SK-N-SH (cell line): ENCODE measurements at regions not wholly inside any gene's neighbourhood (a gene's known extent, or its start where the extent isn't known, plus 50 kb on each side); places are given as distances from the start of the nearest gene placed in this dataset.

Source experiments
- CTCF ChIA-PET: fragments of 300-600, 350-600 bp; formaldehyde crosslinking; extraction: SDS; loops from one replicate; lab custom pipeline; 2021; lab: Yijun Ruan, JAX
- POLR2A ChIA-PET: fragments of 350-600 bp; sonication (Branson Sonifier 250); formaldehyde crosslinking; extraction: SDS; loops from one replicate; lab custom pipeline; 2020; ENCODE audit warnings: antibody characterized with exemption, inconsistent platforms; lab: Yijun Ruan, JAX
- DNase-seq: peaks from one replicate; pipeline ENCODE4 v3.0.0; 2012
- H2AFZ ChIP-seq: fragments of 200-600 bp; sonication (generic); 2 replicates; pipeline ENCODE4 v1.8.1; 2016; ENCODE audit warnings: antibody characterized with exemption, mild to moderate bottlenecking, low read depth
- H3F3A ChIP-seq: fragments of 200-600 bp; sonication (generic); replicated peaks from 2 replicates; pipeline ENCODE3; 2016; ENCODE audit warnings: antibody characterized with exemption, mild to moderate bottlenecking; ENCODE audit not compliant: insufficient read depth
- H3K27ac ChIP-seq, 2 experiments: fragments of 200-500 bp in 1 of 2; fragments of 200-600 bp in 1 of 2; sonication (Bioruptor generic) in 1 of 2; sonication (generic), shearing (Covaris generic) in 1 of 2; 2 replicates each; pipeline versions ENCODE4 v1.5.1 to v1.6.1; 2014 to 2016; ENCODE audit warnings: low read depth in 2 of 2, inconsistent platforms in 1 of 2, low read length in 1 of 2, mild to moderate bottlenecking in 1 of 2, mixed read lengths in 1 of 2
- H3K27me3 ChIP-seq: fragments of 200-600 bp; sonication (generic), shearing (Covaris generic); 2 replicates; pipeline ENCODE4 v1.6.1; 2016; ENCODE audit warnings: mixed run types; ENCODE audit not compliant: insufficient read depth
- H3K36me3 ChIP-seq, 2 experiments: fragments of 200-500 bp in 1 of 2; fragments of 200-600 bp in 1 of 2; sonication (Bioruptor generic) in 1 of 2; sonication (generic) in 1 of 2; replicated peaks in 1 of 2; 2 replicates each; pipeline versions ENCODE3 to v1.5.1; 2014 to 2016; ENCODE audit warnings: low read length in 1 of 2, mild to moderate bottlenecking in 1 of 2; ENCODE audit not compliant: insufficient read depth in 2 of 2, control insufficient read depth in 1 of 2
- H3K4me1 ChIP-seq, 2 experiments: fragments of 200-500 bp in 1 of 2; fragments of 200-600 bp in 1 of 2; sonication (Bioruptor generic) in 1 of 2; sonication (generic), shearing (Covaris generic) in 1 of 2; 2 replicates each; pipeline versions ENCODE4 v1.5.1 to v1.6.1; 2014 to 2016; ENCODE audit warnings: low read depth in 1 of 2, low read length in 1 of 2, mixed run types in 1 of 2; ENCODE audit not compliant: insufficient read depth in 2 of 2, control insufficient read depth in 1 of 2
- H3K4me2 ChIP-seq: fragments of 200-600 bp; sonication (generic), shearing (Covaris generic); 2 replicates; pipeline ENCODE4 v1.6.1; 2017; ENCODE audit warnings: mixed run types
- H3K4me3 ChIP-seq, 2 experiments: fragments of 200-500 bp in 1 of 2; fragments of 200-600 bp in 1 of 2; sonication (Bioruptor generic) in 1 of 2; sonication (generic), shearing (Covaris generic) in 1 of 2; 2 replicates each; pipeline versions ENCODE4 v1.5.1 to v1.8.1; 2014 to 2016; ENCODE audit warnings: low read depth in 2 of 2, inconsistent platforms in 1 of 2, low read length in 1 of 2, mild to moderate bottlenecking in 1 of 2, mixed read lengths in 1 of 2, moderate library complexity in 1 of 2
- H3K79me2 ChIP-seq: fragments of 200-600 bp; sonication (generic); 2 replicates; pipeline ENCODE4 v1.8.1; 2017; ENCODE audit warnings: mild to moderate bottlenecking; ENCODE audit not compliant: insufficient read depth
- H3K9ac ChIP-seq: fragments of 200-600 bp; sonication (generic); 2 replicates; pipeline ENCODE4 v1.6.1; 2017; ENCODE audit warnings: mixed run types
- H3K9me2 ChIP-seq: fragments of 200-600 bp; sonication (generic); 2 replicates; pipeline ENCODE4 v1.6.1; 2017; ENCODE audit warnings: mixed run types
- H3K9me3 ChIP-seq: fragments of 200-600 bp; sonication (generic); 2 replicates; pipeline ENCODE4 v1.6.1; 2017; ENCODE audit warnings: mixed run types, mild to moderate bottlenecking, moderate library complexity
- H4K20me1 ChIP-seq: fragments of 200-600 bp; sonication (generic); 2 replicates; pipeline ENCODE4 v1.6.1; 2017; ENCODE audit warnings: mild to moderate bottlenecking, mixed run types; ENCODE audit not compliant: insufficient read depth
- EZH2phosphoT487 ChIP-seq: fragments of 200-600 bp; sonication (generic); IDR thresholded peaks from 2 replicates; pipeline ENCODE4 v1.6.1; 2017; ENCODE audit warnings: low read depth, mixed run types, mild to moderate bottlenecking, antibody characterized with exemption, moderate library complexity, borderline replicate concordance
- MAX ChIP-seq: IDR thresholded peaks from 2 replicates; pipeline ENCODE4 v1.4.0; 2012; ENCODE audit warnings: low read depth
- MXI1 ChIP-seq: IDR thresholded peaks from 2 replicates; pipeline ENCODE4 v1.6.1; 2012; ENCODE audit warnings: mild to moderate bottlenecking, low read depth, low read length, improper control_type of control experiment
- PBX3 ChIP-seq: IDR thresholded peaks from 2 replicates; pipeline ENCODE4; 2012
- POLR2AphosphoS5 ChIP-seq: IDR thresholded peaks from 2 replicates; pipeline ENCODE4 v1.6.1; 2012; ENCODE audit warnings: low read depth, low read length
- RAD21 ChIP-seq: IDR thresholded peaks from 2 replicates; pipeline ENCODE4 v1.6.1; 2012; ENCODE audit warnings: mild to moderate bottlenecking, low read length
- RFX5 ChIP-seq: IDR thresholded peaks from 2 replicates; pipeline ENCODE4 v1.6.1; 2012; ENCODE audit warnings: mild to moderate bottlenecking, improper control_type of control experiment, low read length
- RXRA ChIP-seq: IDR thresholded peaks from 2 replicates; pipeline ENCODE4 v1.4.0; 2012; ENCODE audit warnings: low read depth, mild to moderate bottlenecking, borderline replicate concordance
- SMC3 ChIP-seq: IDR thresholded peaks from 2 replicates; pipeline ENCODE4 v1.6.1; 2012; ENCODE audit warnings: low read depth, low read length, improper control_type of control experiment
- TAF1 ChIP-seq: IDR thresholded peaks from 2 replicates; pipeline ENCODE4 v1.6.1; 2012; ENCODE audit warnings: low read depth, mild to moderate bottlenecking, low read length, moderate library complexity, borderline replicate concordance
- USF2 ChIP-seq: fragments of 150-350 bp; IDR thresholded peaks from 2 replicates; pipeline ENCODE4 v1.6.1; 2017; ENCODE audit warnings: antibody characterized with exemption, low read length, low read depth, borderline replicate concordance
- YY1 ChIP-seq: IDR thresholded peaks from 2 replicates; pipeline ENCODE4 v1.4.0; 2012; ENCODE audit warnings: low read depth, mild to moderate bottlenecking
- WGBS: methylation state at CpG from one replicate; pipeline ENCODE4 v1.1.6; 2017; ENCODE audit warnings: low lambda C conversion rate; 5-methylcytosine and 5-hydroxymethylcytosine counted together

GRCh38 chr18:30613467-30613801 is 429.1 kb downstream of the DSC3 start (continued):
- TF ChIP-seq POLR2AphosphoS5 = no peak
- TF ChIP-seq RAD21 = no peak
- TF ChIP-seq RFX5 = no peak
- TF ChIP-seq TAF1 = no peak
- TF ChIP-seq, all 33 proteins: peak for 0

- no peak for DNase-seq
- no peaks in the 10 kb centered on the region for H4K20me1 ChIP-seq
- CTCF ChIA-PET = no interaction called here
- H3K36me3 ChIP-seq = no peaks in the 10 kb centered on the region
- no peak overlapping the region for H2AFZ ChIP-seq
- POLR2A ChIA-PET = no interaction called here
- H3K27me3 ChIP-seq = no peaks in the 10 kb centered on the region
- no peak overlapping the region for H3K27ac ChIP-seq
- H3K4me3 ChIP-seq = no peak overlapping the region
- H3K9ac ChIP-seq = no peak overlapping the region
- no peak for TF ChIP-seq EZH2phosphoT487
- TF ChIP-seq MXI1 = no peak
- no peak for TF ChIP-seq YY1
- no peak for TF ChIP-seq SMC3
- no peak for TF ChIP-seq RXRA
- no peak for TF ChIP-seq USF2
- TF ChIP-seq MAX = no peak
- WGBS = 4% methylated on average over 1 of the region's 1 CpG
- H3K4me2 ChIP-seq = no peak overlapping the region
- no peaks in the 10 kb centered on the region for H3F3A ChIP-seq
- H3K4me1 ChIP-seq = no peaks in the 10 kb centered on the region
- no peaks in the 10 kb centered on the region for H3K9me2 ChIP-seq
- no peaks in the 10 kb centered on the region for H3K79me2 ChIP-seq
- H3K9me3 ChIP-seq = no peaks in the 10 kb centered on the region
Measured at GRCh38 chr18:30601541-30601940, 441.0 kb downstream of the DSC3 start.

- CTCF ChIA-PET = no interaction called here
- Histone ChIP-seq H3K9ac (no peak overlapping the region), H3K4me2 (no peak overlapping the region), H2AFZ (no peak overlapping the region), H3K27me3 (no peaks in the 10 kb centered on the region), H3K79me2 (no peaks in the 10 kb centered on the region), H4K20me1 (no peaks in the 10 kb centered on the region), H3F3A (no peaks in the 10 kb centered on the region), H3K9me2 (no peaks in the 10 kb centered on the region), H3K36me3 (no peaks in the 10 kb centered on the region), H3K4me3 (no peak overlapping the region), H3K27ac (no peak overlapping the region), H3K9me3 (no peaks in the 10 kb centered on the region), H3K4me1 (no peaks in the 10 kb centered on the region)
- POLR2A ChIA-PET = no interaction called here
- no peak for TF ChIP-seq PBX3
- no peak for DNase-seq
Measured at GRCh38 chr18:30597202-30597601, 445.3 kb downstream of the DSC3 start.
